RWPE1 (cell line): ENCODE measurements at regions not wholly inside any gene's neighbourhood (a gene's known extent, or its start where the extent isn't known, plus 50 kb on each side); places are given as distances from the start of the nearest gene placed in this dataset.

Experiments
- CTCF ChIA-PET: fragments of 350-600 bp; sonication (Branson Sonifier 250); formaldehyde crosslinking; extraction: SDS; loops from one replicate; lab custom pipeline; 2021; lab: Yijun Ruan, JAX
- POLR2A ChIA-PET: fragments of 400-600 bp; formaldehyde crosslinking; extraction: SDS; loops from one replicate; lab custom pipeline; 2020; ENCODE audit warnings: antibody characterized with exemption; ENCODE audit not compliant: low non-redundant PET; lab: Yijun Ruan, JAX
- DNase-seq: peaks from one replicate; pipeline ENCODE4 v3.0.0; 2012; ENCODE audit warnings: low spot score
- H3K27ac ChIP-seq: fragments of 450-650 bp; 2 replicates; pipeline ENCODE4 v1.5.1; 2017
- TF ChIP-seq, protein P1 (sequence below): fragments of 450-650 bp; conservative IDR thresholded peaks from 2 replicates; pipeline ENCODE4 v1.5.1; 2017; ENCODE audit warnings: low read depth, mild to moderate bottlenecking

DNA sequence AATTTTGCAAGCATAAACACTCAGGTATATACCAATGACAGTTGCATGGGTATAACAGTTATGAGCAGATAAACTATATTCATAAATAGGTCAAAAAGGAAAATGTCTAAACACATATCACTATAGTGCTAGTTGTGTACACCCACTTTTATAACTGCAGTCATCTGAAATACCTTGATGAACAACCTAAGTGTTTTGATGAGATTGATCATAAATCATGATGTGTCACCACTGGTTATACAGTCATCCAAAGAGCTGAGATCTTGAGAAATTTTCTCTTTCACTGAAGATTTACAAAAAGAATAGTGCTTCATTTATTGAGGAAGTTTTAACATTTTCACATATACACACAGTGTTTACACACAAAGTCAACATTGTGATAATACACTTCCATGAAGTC is 78.6 kb upstream of the SLC25A13 start:
- peak; percentile 42 for DNase-seq
- POLR2A ChIA-PET = no interaction called here
- TF ChIP-seq, protein P1, sequence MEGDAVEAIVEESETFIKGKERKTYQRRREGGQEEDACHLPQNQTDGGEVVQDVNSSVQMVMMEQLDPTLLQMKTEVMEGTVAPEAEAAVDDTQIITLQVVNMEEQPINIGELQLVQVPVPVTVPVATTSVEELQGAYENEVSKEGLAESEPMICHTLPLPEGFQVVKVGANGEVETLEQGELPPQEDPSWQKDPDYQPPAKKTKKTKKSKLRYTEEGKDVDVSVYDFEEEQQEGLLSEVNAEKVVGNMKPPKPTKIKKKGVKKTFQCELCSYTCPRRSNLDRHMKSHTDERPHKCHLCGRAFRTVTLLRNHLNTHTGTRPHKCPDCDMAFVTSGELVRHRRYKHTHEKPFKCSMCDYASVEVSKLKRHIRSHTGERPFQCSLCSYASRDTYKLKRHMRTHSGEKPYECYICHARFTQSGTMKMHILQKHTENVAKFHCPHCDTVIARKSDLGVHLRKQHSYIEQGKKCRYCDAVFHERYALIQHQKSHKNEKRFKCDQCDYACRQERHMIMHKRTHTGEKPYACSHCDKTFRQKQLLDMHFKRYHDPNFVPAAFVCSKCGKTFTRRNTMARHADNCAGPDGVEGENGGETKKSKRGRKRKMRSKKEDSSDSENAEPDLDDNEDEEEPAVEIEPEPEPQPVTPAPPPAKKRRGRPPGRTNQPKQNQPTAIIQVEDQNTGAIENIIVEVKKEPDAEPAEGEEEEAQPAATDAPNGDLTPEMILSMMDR = no peak
- CTCF ChIA-PET = interaction anchor here (0.7 kb wide), 1 partner anchor 86 kb away, joined by 3 read pairs; no protein-coding TSS in a partner anchor
- no peak overlapping the region for H3K27ac ChIP-seq

DNA sequence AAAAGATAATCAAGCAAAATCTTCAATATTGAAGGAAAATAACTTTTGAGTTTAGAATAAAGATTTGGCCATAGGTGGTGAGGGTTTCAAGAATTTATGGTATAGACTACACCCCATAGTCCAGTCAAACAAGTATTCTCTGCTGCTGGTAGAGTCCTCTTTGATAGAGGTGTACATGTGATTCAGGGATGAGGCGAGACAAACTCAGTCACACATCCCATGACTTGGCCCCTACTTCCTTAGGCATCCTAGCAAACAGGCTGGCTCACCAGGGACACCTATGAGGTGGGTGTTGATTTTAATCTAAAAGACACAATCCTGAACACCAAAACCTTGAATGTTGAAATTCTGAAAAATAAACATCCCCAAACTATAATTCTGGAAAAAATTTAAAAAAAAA is 78.1 kb upstream of the SLC25A13 start:
- no peak overlapping the region for H3K27ac ChIP-seq
- ChIA-PET POLR2A (no interaction called here), CTCF (interaction anchor here (0.6 to 0.7 kb wide), 3 partner anchors 11 to 354 kb away, joined by 3 read pairs; no protein-coding TSS in a partner anchor)
- TF ChIP-seq, protein P1 = no peak
- DNase-seq = no peak

DNA sequence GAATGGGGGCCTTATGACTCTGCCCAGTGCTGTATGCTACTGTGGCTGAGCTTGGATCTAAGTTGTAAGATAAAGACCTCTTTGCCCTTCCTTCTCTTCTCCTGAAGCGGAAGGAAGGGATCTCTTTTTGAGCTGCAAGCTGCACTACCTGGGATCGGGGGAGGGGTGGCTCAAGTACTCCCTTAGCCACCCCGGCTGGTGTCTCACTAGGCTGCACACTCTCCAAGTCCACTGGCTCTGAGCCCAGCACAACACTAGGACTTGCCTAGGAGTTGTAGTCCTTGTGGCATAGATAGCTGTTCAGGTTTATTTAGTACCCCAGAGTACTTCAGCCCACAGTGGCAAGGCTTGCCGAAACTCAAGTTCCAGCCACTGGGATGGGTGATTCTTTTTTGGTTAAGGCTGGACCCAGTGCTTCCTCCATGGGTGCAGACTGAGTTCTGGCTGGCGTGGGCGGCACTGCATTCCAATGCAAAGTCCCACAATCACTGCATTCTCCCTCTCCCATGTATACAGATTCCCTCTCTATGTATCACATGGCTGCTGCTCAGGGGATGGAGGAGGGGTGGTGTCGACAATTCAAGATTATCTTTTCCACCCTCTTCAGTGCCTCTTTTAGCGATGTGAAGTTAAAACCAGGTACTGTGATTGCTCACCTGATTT is 76.2 kb upstream of the SLC25A13 start:
- CTCF ChIA-PET = interaction anchor here (0.7 kb wide), 1 partner anchor 457 kb away, joined by 3 read pairs; no protein-coding TSS in a partner anchor
- POLR2A ChIA-PET = no interaction called here
- H3K27ac ChIP-seq = no peak overlapping the region
- TF ChIP-seq, protein P1 = no peak
- DNase-seq = no peak

DNA sequence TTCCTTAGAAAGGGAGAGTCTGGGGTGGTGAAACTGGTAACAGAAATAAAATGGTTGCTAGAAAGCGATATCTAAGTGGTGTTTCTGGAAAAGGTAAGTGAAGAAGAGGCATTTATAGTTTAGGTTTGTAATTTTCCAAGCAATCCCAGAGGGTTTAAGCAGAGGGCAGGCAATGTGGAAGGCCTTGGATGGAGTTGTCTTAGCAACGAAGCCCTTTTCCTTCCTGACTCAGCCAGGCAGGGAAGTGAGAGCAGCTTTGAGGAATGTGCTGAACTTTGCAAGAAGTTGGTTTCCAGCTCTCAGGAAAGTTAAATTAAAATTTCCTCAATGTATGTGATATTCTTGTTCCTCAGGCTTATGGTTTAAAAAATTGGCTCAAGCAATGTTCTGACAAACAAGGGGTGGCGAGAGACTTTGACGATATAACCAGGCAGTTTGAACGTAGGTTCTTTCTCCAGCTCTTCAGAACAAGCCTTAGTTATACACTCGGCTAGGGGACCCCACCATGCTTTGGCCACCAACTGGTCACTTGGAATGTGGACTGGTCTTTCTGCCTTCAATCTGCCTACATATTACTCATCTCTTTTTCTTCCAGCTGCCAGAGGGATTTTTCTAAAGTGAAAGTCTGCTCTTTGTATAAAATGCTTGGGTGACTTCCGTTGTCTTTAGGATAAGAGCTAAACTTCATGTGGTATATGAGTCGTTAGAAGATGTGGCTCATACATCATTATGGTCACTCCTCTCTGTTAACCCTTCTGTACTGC is 66.9 kb upstream of the SLC25A13 start:
- ChIA-PET POLR2A (no interaction called here), CTCF (interaction anchor here (0.6 kb wide), 1 partner anchor 297 kb away, joined by 4 read pairs; no protein-coding TSS in a partner anchor)
- TF ChIP-seq, protein P1 = no peak
- DNase-seq = peak; percentile 30
- H3K27ac ChIP-seq = no peak overlapping the region

DNA sequence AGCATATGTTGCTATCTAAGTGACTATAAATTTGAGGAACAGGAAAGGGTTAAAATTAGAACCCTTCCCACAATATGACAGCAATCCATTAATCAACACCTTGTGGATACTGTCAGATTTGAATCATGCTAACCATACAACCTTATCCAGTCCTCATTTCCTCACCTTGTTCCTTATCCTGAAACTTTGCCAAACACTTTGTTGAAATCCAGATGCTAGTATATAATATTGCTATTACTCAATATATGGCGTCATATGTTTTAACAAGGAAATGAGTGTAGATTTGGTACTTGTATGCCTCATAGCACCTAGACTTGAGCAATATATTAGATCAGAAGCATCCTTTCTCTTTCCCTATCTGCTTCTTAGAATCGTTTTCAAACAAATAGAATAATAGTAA is 66.3 kb upstream of the SLC25A13 start:
- ChIA-PET POLR2A (no interaction called here), CTCF (no interaction called here)
- DNase-seq = peak; percentile 60
- TF ChIP-seq, protein P1 = no peak
- H3K27ac ChIP-seq = no peak overlapping the region

DNA sequence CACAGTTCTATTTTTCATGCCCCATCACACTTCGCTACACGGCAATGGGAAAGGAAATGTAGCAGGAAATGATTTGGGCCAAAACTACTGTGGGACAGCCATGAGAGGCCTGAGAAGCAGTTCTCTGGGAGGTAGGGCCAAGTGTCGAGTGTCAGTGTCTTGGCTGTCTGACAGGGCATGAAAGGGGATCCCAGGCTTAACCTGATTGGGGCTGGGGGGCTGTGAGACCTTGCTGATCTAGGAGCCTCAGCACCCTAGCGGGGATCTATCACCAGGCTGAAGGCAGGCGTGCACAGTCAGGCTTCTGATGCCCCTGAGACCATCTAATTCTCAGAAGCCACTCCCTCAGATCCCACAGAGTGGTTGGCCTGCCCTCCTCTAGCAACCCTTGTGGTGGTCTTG is 58.2 kb upstream of the SLC25A13 start:
- POLR2A ChIA-PET = no interaction called here
- DNase-seq = no peak
- CTCF ChIA-PET = no interaction called here

More for the DNA sequence above, 58.2 kb upstream of the SLC25A13 start:
- H3K27ac ChIP-seq = no peak overlapping the region
- TF ChIP-seq, protein P1 = no peak
